HCT116 (cell line): ENCODE measurements at regions not wholly inside any gene's neighbourhood (a gene's known extent, or its start where the extent isn't known, plus 50 kb on each side); places are given as distances from the start of the nearest gene placed in this dataset.

Source experiments
- ATAC-seq: fragments of 200-7000 bp; cut with Tn5 transposase; 2 replicates; pipeline ENCODE4 v1.9.1; 2020; ENCODE audit warnings: mild to moderate bottlenecking, moderate library complexity
- BruUV-seq: library from RNA; stranded (reverse); fragments of 400-500 nt; replicated peaks from 2 replicates; lab custom pipeline; 2021; lab: Mats Ljungman, UMichigan
- CTCF ChIA-PET: fragments of 300-600 bp; sonication (Branson Sonifier 250); formaldehyde crosslinking; loops from one replicate; lab custom pipeline; 2021; ENCODE audit warnings: antibody characterized with exemption; lab: Charles Lee
- POLR2A ChIA-PET: fragments of 300-600, 350-600 bp; sonication (Branson Sonifier 250); formaldehyde crosslinking; loops from one replicate; lab custom pipeline; 2021; ENCODE audit warnings: antibody characterized with exemption; lab: Charles Lee
- RAD21 ChIA-PET, 2 experiments: fragments of 300-600 bp; sonication (Branson Sonifier 250); formaldehyde crosslinking; loops; one replicate each; lab custom pipeline; 2023; ENCODE audit warnings: low total read pairs in 2 of 2; ENCODE audit not compliant: uncharacterized antibody in 2 of 2, unreplicated experiment in 2 of 2, low non-redundant PET in 1 of 2; lab: Charles Lee
- DNase-seq: peaks from one replicate; pipeline ENCODE4 v3.0.0-alpha.2; 2010; ENCODE audit warnings: low read depth, low spot score
- H2AFZ ChIP-seq: fragments of 200-600 bp; shearing (Covaris generic), sonication (generic); 2 replicates; pipeline ENCODE4 v1.6.1; 2017; ENCODE audit warnings: low read depth, mixed run types, mixed read lengths, antibody characterized with exemption, low read length; ENCODE audit not compliant: poor library complexity, severe bottlenecking
- H3K27ac ChIP-seq: 2 replicates; pipeline ENCODE4 v1.5.1; 2012; ENCODE audit warnings: low read depth, low read length
- H3K27me3 ChIP-seq: fragments of 200-600 bp; sonication (generic); 2 replicates; pipeline ENCODE4 v1.6.1; 2016; ENCODE audit warnings: mixed run types, low read length, mixed read lengths; ENCODE audit not compliant: insufficient read depth
- H3K36me3 ChIP-seq, 2 experiments: fragments of 200-500 bp in 1 of 2; fragments of 200-600 bp in 1 of 2; sonication (Bioruptor generic) in 1 of 2; sonication (generic) in 1 of 2; 2 replicates each; pipeline versions ENCODE4 v1.5.1 to v1.6.1; 2014 to 2016; ENCODE audit warnings: low read length in 2 of 2, inconsistent platforms in 1 of 2, mixed read lengths in 1 of 2, mixed run types in 1 of 2; ENCODE audit not compliant: insufficient read depth in 2 of 2, control insufficient read depth in 1 of 2
- H3K4me1 ChIP-seq, 2 experiments: fragments of 200-600 bp in 1 of 2; sonication (generic) in 1 of 2; 2 replicates each; pipeline versions ENCODE4 v1.5.1 to v1.6.1; 2012 to 2017; ENCODE audit warnings: low read length in 2 of 2, inconsistent platforms in 1 of 2, mild to moderate bottlenecking in 1 of 2, mixed read lengths in 1 of 2, mixed run types in 1 of 2, moderate library complexity in 1 of 2; ENCODE audit not compliant: insufficient read depth in 2 of 2, control insufficient read depth in 1 of 2
- H3K4me2 ChIP-seq: fragments of 200-600 bp; sonication (generic); 2 replicates; pipeline ENCODE4 v1.6.1; 2017; ENCODE audit warnings: mixed run types, low read length, mixed read lengths
- H3K4me3 ChIP-seq, 2 experiments: fragments of 200-600 bp in 1 of 2; sonication (generic) in 1 of 2; replicated peaks in 1 of 2; 2 replicates each; pipeline ENCODE4 v1.5.1; 2011 to 2016; ENCODE audit warnings: low read length in 2 of 2, control low read depth in 1 of 2, low read depth in 1 of 2, mild to moderate bottlenecking in 1 of 2, mixed read lengths in 1 of 2, mixed run types in 1 of 2
- H3K79me2 ChIP-seq: fragments of 200-600 bp; sonication (generic); 2 replicates; pipeline ENCODE4 v1.6.1; 2017; ENCODE audit warnings: mild to moderate bottlenecking, mixed run types, low read length, moderate library complexity, mixed read lengths; ENCODE audit not compliant: insufficient read depth
- H3K9ac ChIP-seq: fragments of 200-600 bp; sonication (generic); 2 replicates; pipeline ENCODE4 v1.6.1; 2016; ENCODE audit warnings: low read length, mixed read lengths
- H3K9me2 ChIP-seq: fragments of 200-600 bp; sonication (generic), shearing (Covaris generic); 2 replicates; pipeline ENCODE4 v1.6.1; 2017; ENCODE audit warnings: mixed run types, mild to moderate bottlenecking, moderate library complexity; ENCODE audit not compliant: insufficient read depth
- H3K9me3 ChIP-seq, 2 experiments: fragments of 200-500 bp in 1 of 2; fragments of 200-600 bp in 1 of 2; sonication (Bioruptor generic) in 1 of 2; sonication (generic) in 1 of 2; 2 replicates each; pipeline ENCODE4 v1.6.1; 2014 to 2017; ENCODE audit warnings: low read length in 2 of 2, mixed read lengths in 2 of 2, inconsistent platforms in 1 of 2, low read depth in 1 of 2, mild to moderate bottlenecking in 1 of 2, mixed run types in 1 of 2, moderate library complexity in 1 of 2; ENCODE audit not compliant: control insufficient read depth in 1 of 2, insufficient read depth in 1 of 2
- H4K20me1 ChIP-seq: fragments of 200-600 bp; sonication (generic), shearing (Covaris generic); 2 replicates; pipeline ENCODE4 v1.6.1; 2017; ENCODE audit warnings: mixed run types, mild to moderate bottlenecking, moderate library complexity; ENCODE audit not compliant: insufficient read depth
- ATF3 ChIP-seq: IDR thresholded peaks from 2 replicates; pipeline ENCODE4 v1.6.1; 2012
- CBX3 ChIP-seq: IDR thresholded peaks from 2 replicates; pipeline ENCODE4 v1.6.1; 2012; ENCODE audit warnings: low read depth
- EGR1 ChIP-seq: IDR thresholded peaks from 2 replicates; pipeline ENCODE4 v1.6.1; 2012; ENCODE audit warnings: low read depth
- EZH2phosphoT487 ChIP-seq: fragments of 200-600 bp; IDR thresholded peaks from 2 replicates; pipeline ENCODE4 v1.6.1; 2018; ENCODE audit warnings: antibody characterized with exemption, borderline replicate concordance
- FOSL1 ChIP-seq: IDR thresholded peaks from 2 replicates; pipeline ENCODE4 v1.6.1; 2012; ENCODE audit warnings: low read depth
- JUND ChIP-seq: IDR thresholded peaks from 2 replicates; pipeline ENCODE4 v1.6.1; 2012
- MAX ChIP-seq: IDR thresholded peaks from 2 replicates; pipeline ENCODE4 v1.6.1; 2012
- POLR2AphosphoS5 ChIP-seq: IDR thresholded peaks from 2 replicates; pipeline ENCODE4 v1.6.1; 2011; ENCODE audit warnings: mild to moderate bottlenecking, low read depth, low read length, moderate library complexity
- RAD21 ChIP-seq: IDR thresholded peaks from 2 replicates; pipeline ENCODE4 v1.6.1; 2012; ENCODE audit warnings: low read depth, mild to moderate bottlenecking
- REST ChIP-seq: IDR thresholded peaks from 2 replicates; pipeline ENCODE4 v1.6.1; 2012; ENCODE audit warnings: low read depth
- SIN3A ChIP-seq: IDR thresholded peaks from 2 replicates; pipeline ENCODE4 v1.6.1; 2012; ENCODE audit warnings: low read depth
- SP1 ChIP-seq: IDR thresholded peaks from 2 replicates; pipeline ENCODE4 v1.6.1; 2012; ENCODE audit warnings: low read depth
- SRF ChIP-seq: IDR thresholded peaks from 2 replicates; pipeline ENCODE4 v1.6.1; 2012; ENCODE audit warnings: low read depth
- TCF7L2 ChIP-seq: IDR thresholded peaks from 2 replicates; pipeline ENCODE4 v1.7.0; 2011; ENCODE audit warnings: borderline replicate concordance, inconsistent platforms; ENCODE audit not compliant: insufficient read depth, insufficient read length; ENCODE audit errors: extremely low read depth
- ZBTB33 ChIP-seq: IDR thresholded peaks from 2 replicates; pipeline ENCODE4 v1.6.1; 2011; ENCODE audit warnings: mild to moderate bottlenecking, low read length, moderate library complexity; ENCODE audit not compliant: insufficient replicate concordance; ENCODE audit errors: extremely low read depth
- ZFX ChIP-seq: fragments of 450-650 bp; IDR thresholded peaks from 2 replicates; pipeline ENCODE4 v1.6.1; 2017
- ZNF274 ChIP-seq: fragments of 200-500 bp; sonication (Bioruptor generic); IDR thresholded peaks from 2 replicates; pipeline ENCODE4 v1.6.1; 2014; ENCODE audit warnings: mild to moderate bottlenecking, low read depth, low read length, inconsistent platforms
- intact Hi-C: fragments of 100-400 bp; cut with micrococcal nuclease; formaldehyde crosslinking; loops from 2 replicates; pipeline ENCODE4 v1.10.0; 2022

GRCh38 chr15:95296643-95297042 is 1033.9 kb upstream of the NR2F2 start:
- Histone ChIP-seq H3K9ac (no peak overlapping the region), H3K27ac (no peak overlapping the region), H3K36me3 (no peaks in the 10 kb centered on the region), H3K4me3 (no peak overlapping the region), H3K27me3 (no peaks in the 10 kb centered on the region), H2AFZ (no peak overlapping the region), H3K4me2 (no peak overlapping the region), H3K9me2 (no peaks in the 10 kb centered on the region), H3K79me2 (no peaks in the 10 kb centered on the region), H3K9me3 (no peaks in the 10 kb centered on the region), H3K4me1 (no peaks in the 10 kb centered on the region), H4K20me1 (no peaks in the 10 kb centered on the region)
- no peak for TF ChIP-seq SP1
- TF ChIP-seq ZFX: no peak
- no peak for TF ChIP-seq ZNF274
- TF ChIP-seq ZBTB33: no peak
- no peak for TF ChIP-seq SIN3A
- TF ChIP-seq JUND: no peak
- no peak for TF ChIP-seq EZH2phosphoT487
- TF ChIP-seq RAD21: no peak
- DNase-seq (no peak), ATAC-seq (no peak)
- CTCF ChIA-PET: no interaction called here
- POLR2A ChIA-PET: no interaction called here
- RAD21 ChIA-PET: no interaction called here
- BruUV-seq: no TSS peak
- intact Hi-C loops: loop anchor here (10.0 kb wide), 1 partner anchor 712 kb away; no protein-coding TSS in a partner anchor

GRCh38 chr15:95298729-95299128 is 1031.8 kb upstream of the NR2F2 start:
- ATAC-seq (no peak), DNase-seq (no peak)
- intact Hi-C loops: loop anchor here (10.0 kb wide), 1 partner anchor 714 kb away; no protein-coding TSS in a partner anchor
- Histone ChIP-seq H3K4me3 (no peak overlapping the region), H2AFZ (no peak overlapping the region), H3K9me2 (no peaks in the 10 kb centered on the region; the same call in 1 of the 2 replicates), H3K9ac (no peak overlapping the region), H3K36me3 (no peaks in the 10 kb centered on the region), H3K4me2 (no peak overlapping the region), H3K27ac (no peak overlapping the region), H4K20me1 (no peaks in the 10 kb centered on the region), H3K79me2 (no peaks in the 10 kb centered on the region), H3K9me3 (no peaks in the 10 kb centered on the region), H3K27me3 (no peaks in the 10 kb centered on the region), H3K4me1 (no peaks in the 10 kb centered on the region)
- CTCF ChIA-PET: no interaction called here
- no TSS peak for BruUV-seq
- POLR2A ChIA-PET: no interaction called here
- RAD21 ChIA-PET: no interaction called here
- TF ChIP-seq REST (no peak), ZNF274 (no peak), SRF (no peak), TCF7L2 (no peak), ZFX (no peak), MAX (no peak), POLR2AphosphoS5 (no peak), SIN3A (no peak), EGR1 (no peak), ATF3 (no peak), FOSL1 (no peak), CBX3 (no peak)
